ENCODE measurements at regions not wholly inside any gene's neighbourhood (a gene's known extent, or its start where the extent isn't known, plus 50 kb on each side); places are given as distances from the start of the nearest gene placed in this dataset.

DNA sequence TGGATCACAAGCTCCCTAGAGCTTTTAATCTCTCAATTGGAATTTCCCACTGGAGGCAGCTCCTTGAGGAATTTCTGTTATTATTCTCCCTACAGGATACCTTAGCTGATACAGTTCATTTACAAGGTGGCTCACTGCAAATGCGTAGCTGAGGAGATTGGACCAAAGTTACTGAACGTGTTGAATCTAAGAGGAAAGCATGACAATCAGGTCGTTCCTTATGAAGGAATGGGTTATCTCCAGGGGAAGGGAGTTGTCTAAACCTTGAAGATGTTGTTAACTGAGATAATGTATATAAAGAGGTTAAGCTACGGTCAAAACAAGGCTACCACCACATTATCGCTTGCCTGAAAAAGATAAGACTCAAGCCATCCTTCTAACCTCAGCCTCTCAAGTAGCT lies 105.8 kb upstream of the TBX3 start:
- Histone ChIP-seq H3K56ac (replicated peaks; ENCODE audit: insufficient read length, low read depth, low read length) (no peak overlapping the region), H3K27me3 (replicated peaks in 1 of 4; ENCODE audit: control insufficient read depth in 3 of 4, extremely low read depth in 1 of 4, insufficient read depth in 3 of 4, low read length in 3 of 4) (no peaks in the 10 kb centered on the region), H2AFZ (ENCODE audit: low read length) (no peak overlapping the region), H4K5ac (ENCODE audit: insufficient read length, low read depth, low read length) (no peak overlapping the region), H3K27ac (ENCODE audit: low read depth, low read length) (no peak overlapping the region), H2BK5ac (ENCODE audit: low read depth, low read length) (no peak overlapping the region), H3K18ac (ENCODE audit: extremely low read depth, low read length) (no peak overlapping the region), H3K4me3 (ENCODE audit: extremely low read depth in 1 of 4, insufficient read depth in 2 of 4, low read depth in 3 of 4, low read length in 4 of 4) (no peak overlapping the region), H2BK120ac (replicated peaks; ENCODE audit: low read depth, low read length) (no peak overlapping the region), H3K4me1 (replicated peaks in 1 of 4; ENCODE audit: control insufficient read depth in 3 of 4, insufficient read depth in 4 of 4, low read length in 3 of 4) (no peaks in the 10 kb centered on the region; a peak in 1 of 7 replicates), H4K20me1 (replicated peaks in 1 of 2; ENCODE audit: control insufficient read depth in 1 of 2, insufficient read depth in 2 of 2, low read length in 2 of 2) (no peaks in the 10 kb centered on the region), H2BK12ac (ENCODE audit: low read depth, low read length) (no peak overlapping the region), H3K23me2 (ENCODE audit: low read depth, low read length) (no peaks in the 10 kb centered on the region), H3K79me2 (ENCODE audit: control insufficient read depth in 1 of 2, insufficient read depth in 2 of 2, low read length in 2 of 2) (no peaks in the 10 kb centered on the region), H2AK5ac (ENCODE audit: low read depth, low read length) (no peak overlapping the region), H3K4me2 (ENCODE audit: insufficient read depth in 1 of 2, low read depth in 2 of 2, low read length in 2 of 2) (no peak overlapping the region), H3K36me3 (ENCODE audit: control insufficient read depth in 2 of 4, insufficient read depth in 4 of 4, low read length in 3 of 4) (no peaks in the 10 kb centered on the region), H3K9me3 (ENCODE audit: insufficient read depth in 2 of 2, low read depth in 1 of 2, low read length in 1 of 2) (no peaks in the 10 kb centered on the region), H3K23ac (ENCODE audit: insufficient read length) (no peak overlapping the region), H4K91ac (replicated peaks; ENCODE audit: insufficient read length, low read length) (no peak overlapping the region), H3K14ac (ENCODE audit: insufficient read length) (no peak overlapping the region), H3K9ac (replicated peaks in 1 of 4; ENCODE audit: extremely low read depth in 1 of 4, low read depth in 3 of 4, low read length in 3 of 4) (no peak overlapping the region), H4K8ac (ENCODE audit: extremely low read depth, insufficient read depth, low read length) (no peak overlapping the region), H3K79me1 (ENCODE audit: low read depth, low read length) (no peaks in the 10 kb centered on the region), H3K4ac (replicated peaks; ENCODE audit: insufficient read length, low read depth, low read length) (no peak overlapping the region), H2BK20ac (ENCODE audit: low read length) (no peak overlapping the region), H2BK15ac (ENCODE audit: low read length) (no peak overlapping the region)
- ChIA-PET POLR2A (ENCODE audit: partially characterized antibody) (no interaction called here), CTCF (ENCODE audit: partially characterized antibody) (no interaction called here)
- 84% methylated on average over 5 of the region's 5 CpGs; no CpG with 5 or more reads in 1 of the 2 experiments for WGBS, 2 experiments (ENCODE audit: extremely low coverage in 1 of 2, insufficient coverage in 1 of 2, insufficient read length in 1 of 2, insufficient replicate concordance in 2 of 2, low coverage in 1 of 2, low lambda C conversion rate in 2 of 2, missing lambda C conversion rate in 1 of 2)
- FAIRE-seq (no peak), DNase-seq (ENCODE audit: low read depth in 1 of 2, low spot score in 2 of 2) (no peak)
- TF ChIP-seq SIX5 (IDR thresholded peaks at IDR 0.05; ENCODE audit: low read depth, low read length) (no peak), RXRA (IDR thresholded peaks at IDR 0.05; ENCODE audit: insufficient read depth, low read depth, low read length) (no peak), SP4 (IDR thresholded peaks at IDR 0.05; ENCODE audit: low read length) (no peak), BRCA1 (IDR thresholded peaks at IDR 0.05; ENCODE audit: low read depth, low read length) (no peak), CBX8 (IDR thresholded peaks at IDR 0.05; ENCODE audit: borderline replicate concordance, low read depth, low read length) (no peak), GABPA (IDR thresholded peaks at IDR 0.05; ENCODE audit: borderline replicate concordance, insufficient read depth, low read length) (no peak), CBX5 (IDR thresholded peaks at IDR 0.05; ENCODE audit: low read depth, low read length) (no peak), MAFK (IDR thresholded peaks at IDR 0.05; ENCODE audit: low read depth, low read length) (no peak), CHD1 (IDR thresholded peaks at IDR 0.05; ENCODE audit: low read depth, low read length) (no peak), BCL11A (IDR thresholded peaks at IDR 0.05; ENCODE audit: low read depth in 2 of 2, low read length in 2 of 2) (no peak)
- TF ChIP-seq, protein P1, sequence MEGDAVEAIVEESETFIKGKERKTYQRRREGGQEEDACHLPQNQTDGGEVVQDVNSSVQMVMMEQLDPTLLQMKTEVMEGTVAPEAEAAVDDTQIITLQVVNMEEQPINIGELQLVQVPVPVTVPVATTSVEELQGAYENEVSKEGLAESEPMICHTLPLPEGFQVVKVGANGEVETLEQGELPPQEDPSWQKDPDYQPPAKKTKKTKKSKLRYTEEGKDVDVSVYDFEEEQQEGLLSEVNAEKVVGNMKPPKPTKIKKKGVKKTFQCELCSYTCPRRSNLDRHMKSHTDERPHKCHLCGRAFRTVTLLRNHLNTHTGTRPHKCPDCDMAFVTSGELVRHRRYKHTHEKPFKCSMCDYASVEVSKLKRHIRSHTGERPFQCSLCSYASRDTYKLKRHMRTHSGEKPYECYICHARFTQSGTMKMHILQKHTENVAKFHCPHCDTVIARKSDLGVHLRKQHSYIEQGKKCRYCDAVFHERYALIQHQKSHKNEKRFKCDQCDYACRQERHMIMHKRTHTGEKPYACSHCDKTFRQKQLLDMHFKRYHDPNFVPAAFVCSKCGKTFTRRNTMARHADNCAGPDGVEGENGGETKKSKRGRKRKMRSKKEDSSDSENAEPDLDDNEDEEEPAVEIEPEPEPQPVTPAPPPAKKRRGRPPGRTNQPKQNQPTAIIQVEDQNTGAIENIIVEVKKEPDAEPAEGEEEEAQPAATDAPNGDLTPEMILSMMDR (IDR thresholded peaks at IDR 0.05; ENCODE audit: control extremely low read depth in 1 of 3, insufficient read depth in 1 of 3, low read depth in 1 of 3, low read length in 3 of 3): no peak
- TF ChIP-seq, protein P2, sequence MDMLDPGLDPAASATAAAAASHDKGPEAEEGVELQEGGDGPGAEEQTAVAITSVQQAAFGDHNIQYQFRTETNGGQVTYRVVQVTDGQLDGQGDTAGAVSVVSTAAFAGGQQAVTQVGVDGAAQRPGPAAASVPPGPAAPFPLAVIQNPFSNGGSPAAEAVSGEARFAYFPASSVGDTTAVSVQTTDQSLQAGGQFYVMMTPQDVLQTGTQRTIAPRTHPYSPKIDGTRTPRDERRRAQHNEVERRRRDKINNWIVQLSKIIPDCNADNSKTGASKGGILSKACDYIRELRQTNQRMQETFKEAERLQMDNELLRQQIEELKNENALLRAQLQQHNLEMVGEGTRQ (IDR thresholded peaks at IDR 0.05; ENCODE audit: low read length): no peak

All from H1 (cell line).